ENCODE measurements at regions not wholly inside any gene's neighbourhood (a gene's known extent, or its start where the extent isn't known, plus 50 kb on each side); places are given as distances from the start of the nearest gene placed in this dataset.
A peak's percentile ranks its signal among the peaks of the same experiment; 100 is the strongest.

DNA sequence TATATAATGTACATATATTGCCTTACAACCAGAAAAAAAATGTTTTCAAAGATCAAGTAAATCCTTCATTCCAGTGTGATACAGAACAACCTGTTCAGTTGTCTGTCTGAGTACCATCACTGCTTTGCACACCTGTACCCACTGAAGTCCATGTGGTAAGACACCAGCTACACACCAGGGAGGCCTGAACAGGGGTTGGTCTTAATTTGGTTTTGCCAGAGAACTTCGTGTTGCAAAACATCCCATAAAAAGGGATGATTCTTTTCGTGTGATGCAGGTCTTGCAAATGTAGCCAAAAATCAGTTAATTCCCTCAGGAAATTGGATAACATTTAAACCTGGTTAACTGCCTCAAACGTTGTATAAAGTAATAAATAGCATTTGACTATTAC is 73.7 kb upstream of the SLC1A4 start:
- no peaks in the 10 kb centered on the region for H3K27me3 ChIP-seq
- no peaks in the 10 kb centered on the region for H3K36me3 ChIP-seq
- H3K4me3 ChIP-seq = no peak overlapping the region
- peaks cover 0 to 10% of the 10 kb centered on the region in 2 donors for H3K4me1 ChIP-seq
- H3K9me3 ChIP-seq = no peaks in the 10 kb centered on the region
- TF ChIP-seq, protein P1, sequence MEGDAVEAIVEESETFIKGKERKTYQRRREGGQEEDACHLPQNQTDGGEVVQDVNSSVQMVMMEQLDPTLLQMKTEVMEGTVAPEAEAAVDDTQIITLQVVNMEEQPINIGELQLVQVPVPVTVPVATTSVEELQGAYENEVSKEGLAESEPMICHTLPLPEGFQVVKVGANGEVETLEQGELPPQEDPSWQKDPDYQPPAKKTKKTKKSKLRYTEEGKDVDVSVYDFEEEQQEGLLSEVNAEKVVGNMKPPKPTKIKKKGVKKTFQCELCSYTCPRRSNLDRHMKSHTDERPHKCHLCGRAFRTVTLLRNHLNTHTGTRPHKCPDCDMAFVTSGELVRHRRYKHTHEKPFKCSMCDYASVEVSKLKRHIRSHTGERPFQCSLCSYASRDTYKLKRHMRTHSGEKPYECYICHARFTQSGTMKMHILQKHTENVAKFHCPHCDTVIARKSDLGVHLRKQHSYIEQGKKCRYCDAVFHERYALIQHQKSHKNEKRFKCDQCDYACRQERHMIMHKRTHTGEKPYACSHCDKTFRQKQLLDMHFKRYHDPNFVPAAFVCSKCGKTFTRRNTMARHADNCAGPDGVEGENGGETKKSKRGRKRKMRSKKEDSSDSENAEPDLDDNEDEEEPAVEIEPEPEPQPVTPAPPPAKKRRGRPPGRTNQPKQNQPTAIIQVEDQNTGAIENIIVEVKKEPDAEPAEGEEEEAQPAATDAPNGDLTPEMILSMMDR (IDR thresholded peaks at IDR 0.05) = no peak
- no peak for TF ChIP-seq POLR2A (IDR thresholded peaks at IDR 0.05)
- peak overlapping the region; percentile 72 to 79 for H3K27ac ChIP-seq
- DNase-seq = peak; percentile 31 to 60
- intact Hi-C loops (cut with DNase I; ENCODE audit: low total_unique reads) = loop anchor here (5.0 kb wide), 1 partner anchor 127 kb away; no protein-coding TSS in a partner anchor

DNA sequence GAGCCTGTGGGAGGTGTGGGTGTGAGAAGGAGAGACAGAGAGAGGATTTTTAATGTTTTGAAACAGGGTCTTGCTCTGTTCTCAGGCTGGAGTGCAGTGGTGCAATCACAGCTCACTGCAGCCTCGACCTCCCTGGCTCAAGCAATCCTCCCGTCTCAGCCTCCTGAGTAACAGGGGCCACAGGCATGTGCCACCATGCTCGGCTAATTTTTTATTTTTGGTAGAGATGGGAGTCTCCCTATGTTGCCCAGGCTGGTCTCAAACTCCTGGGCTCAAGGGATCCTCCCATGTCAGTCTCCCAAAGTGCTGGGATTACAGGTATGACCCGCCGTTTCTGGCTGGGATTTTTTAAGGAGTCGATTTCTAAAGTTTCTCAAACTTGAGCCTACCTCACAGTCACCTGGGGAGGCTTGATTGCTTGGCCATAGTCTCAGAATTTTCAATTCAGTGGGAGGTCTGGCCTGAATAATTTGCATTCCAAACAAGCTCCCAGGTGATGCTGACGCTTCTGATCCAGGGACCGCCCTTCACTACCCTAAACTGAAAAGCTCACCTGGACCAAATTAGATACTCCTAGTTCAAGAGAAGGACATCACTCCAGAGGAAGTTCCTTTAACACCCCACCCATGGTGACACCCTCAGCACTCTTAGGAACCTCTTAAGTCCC is 70.8 kb upstream of the SLC1A4 start:
- peak overlapping the region; percentile 65 to 72 for H3K27ac ChIP-seq

DNA sequence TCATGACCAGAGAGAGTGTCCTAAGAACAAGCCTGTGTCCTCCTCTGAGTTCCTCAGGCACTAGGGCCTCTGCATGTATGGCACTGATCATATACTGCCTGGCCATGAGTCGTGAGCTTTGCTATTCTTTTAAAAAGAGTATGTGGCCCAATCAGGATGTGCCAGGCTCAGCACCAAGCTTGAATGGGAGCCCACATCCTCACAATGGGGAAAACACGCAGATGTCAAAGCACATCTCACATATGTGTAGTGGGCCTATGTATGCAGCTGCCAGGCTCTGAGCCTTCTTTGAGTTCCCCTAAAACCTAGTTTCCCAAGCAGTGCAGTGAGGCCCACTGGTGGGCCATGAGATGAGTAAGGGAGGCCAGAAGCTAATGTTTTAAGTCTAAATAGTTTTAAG is 69.9 kb upstream of the SLC1A4 start:
- intact Hi-C loops (cut with DNase I; ENCODE audit: low total_unique reads) = loop anchor here (5.0 kb wide), 1 partner anchor 123 kb away; no protein-coding TSS in a partner anchor
- no peaks in the 10 kb centered on the region for H3K27me3 ChIP-seq
- no peak overlapping the region for H3K4me3 ChIP-seq
- no peaks in the 10 kb centered on the region for H3K9me3 ChIP-seq
- no peak for DNase-seq
- no peak overlapping the region for H3K27ac ChIP-seq
- no peak for TF ChIP-seq POLR2A (IDR thresholded peaks at IDR 0.05)
- TF ChIP-seq, protein P1 (IDR thresholded peaks at IDR 0.05) = no peak
- no peaks in the 10 kb centered on the region for H3K36me3 ChIP-seq
- peaks cover 0 to 10% of the 10 kb centered on the region in 2 donors for H3K4me1 ChIP-seq

More for the DNA sequence above, 70.8 kb upstream of the SLC1A4 start:
- H3K27me3 ChIP-seq = no peaks in the 10 kb centered on the region
- H3K4me3 ChIP-seq = peak overlapping the region; percentile 28 to 32
- intact Hi-C loops (cut with DNase I; ENCODE audit: low total_unique reads) = loop anchor here (5.0 kb wide), 1 partner anchor 124 kb away; no protein-coding TSS in a partner anchor
- peaks cover 0 to 10% of the 10 kb centered on the region in 2 donors for H3K4me1 ChIP-seq
- DNase-seq = no peak
- no peaks in the 10 kb centered on the region for H3K36me3 ChIP-seq
- no peaks in the 10 kb centered on the region for H3K9me3 ChIP-seq
- TF ChIP-seq, protein P1 (IDR thresholded peaks at IDR 0.05) = no peak

DNA sequence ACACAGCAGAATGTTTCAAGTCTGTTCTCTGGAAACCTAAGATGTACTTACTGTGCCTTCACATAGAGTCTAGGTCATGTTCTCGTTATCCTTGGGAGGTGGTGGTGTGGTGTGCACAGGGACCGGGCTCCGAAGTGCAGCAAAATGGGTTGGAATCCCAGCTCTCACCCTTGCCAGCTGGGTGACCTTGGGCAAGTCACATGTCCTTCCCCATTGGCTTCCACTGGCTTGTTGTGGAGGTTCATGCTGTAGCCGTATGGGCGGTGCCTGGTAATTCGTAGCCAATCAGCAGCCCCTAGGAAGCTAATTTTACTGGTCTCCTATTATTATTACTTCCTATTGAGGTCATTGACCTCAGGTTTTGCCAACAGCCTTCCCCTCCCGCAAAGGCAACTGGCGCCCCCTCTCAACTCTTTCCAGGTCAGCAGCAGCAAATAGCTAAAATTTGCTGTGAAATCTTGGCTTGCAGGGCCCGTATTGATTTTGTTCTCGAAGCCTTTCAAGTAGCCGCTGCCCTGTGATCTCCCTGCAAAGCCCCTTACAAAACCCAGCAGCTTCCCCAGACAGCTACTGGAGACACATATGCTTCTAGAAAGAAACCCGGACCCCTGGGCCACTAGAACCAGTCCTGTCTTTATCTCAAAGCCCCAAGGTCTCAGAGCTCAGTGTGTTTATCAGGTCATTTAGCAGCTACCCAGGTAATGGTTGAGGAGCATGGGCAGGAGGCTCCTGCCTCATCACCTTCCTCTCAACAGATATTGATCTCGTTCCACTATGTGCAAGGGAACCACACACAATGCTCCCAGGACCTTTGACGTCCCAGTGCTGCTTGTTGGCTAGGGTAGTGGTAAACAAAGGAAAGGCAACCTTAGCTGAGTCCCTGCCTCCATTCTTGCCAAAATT is 66.5 kb upstream of the SLC1A4 start:
- Histone ChIP-seq H3K4me3 (no peak overlapping the region), H3K4me1 (no peaks in the 10 kb centered on the region), H3K9me3 (no peaks in the 10 kb centered on the region), H3K36me3 (no peaks in the 10 kb centered on the region), H3K27me3 (no peaks in the 10 kb centered on the region), H3K27ac (no peak overlapping the region)
- intact Hi-C loops (cut with DNase I; ENCODE audit: low total_unique reads) = no loop called here
- TF ChIP-seq, protein P1 (IDR thresholded peaks at IDR 0.05) = no peak
- no peak for TF ChIP-seq POLR2A (IDR thresholded peaks at IDR 0.05)
- no peak for DNase-seq

DNA sequence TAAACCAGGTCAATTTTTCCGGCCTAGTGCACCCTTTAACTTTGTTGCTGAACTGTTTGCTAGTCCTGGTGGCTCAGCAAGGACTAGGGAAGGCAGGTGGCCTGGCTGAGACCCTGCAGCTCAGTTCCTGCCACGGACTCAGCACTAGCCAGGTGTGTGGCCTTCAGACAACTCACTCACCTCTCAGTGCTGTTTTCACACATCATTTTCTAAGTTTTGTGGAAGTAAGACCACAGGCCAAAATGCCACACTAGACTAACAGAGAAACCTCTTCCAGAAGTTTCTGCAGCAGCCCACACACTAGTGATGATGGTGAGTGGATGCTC is 65.9 kb upstream of the SLC1A4 start:
- Histone ChIP-seq H3K36me3 (no peaks in the 10 kb centered on the region), H3K27ac (no peak overlapping the region), H3K27me3 (no peaks in the 10 kb centered on the region), H3K9me3 (no peaks in the 10 kb centered on the region), H3K4me1 (no peaks in the 10 kb centered on the region), H3K4me3 (no peak overlapping the region)
- TF ChIP-seq POLR2A (IDR thresholded peaks at IDR 0.05) = no peak
- TF ChIP-seq, protein P1 (IDR thresholded peaks at IDR 0.05) = no peak
- no peak for DNase-seq
- intact Hi-C loops (cut with DNase I; ENCODE audit: low total_unique reads) = no loop called here
